ENCODE measurements at regions not wholly inside any gene's neighbourhood (a gene's known extent, or its start where the extent isn't known, plus 50 kb on each side); places are given as distances from the start of the nearest gene placed in this dataset.

DNA sequence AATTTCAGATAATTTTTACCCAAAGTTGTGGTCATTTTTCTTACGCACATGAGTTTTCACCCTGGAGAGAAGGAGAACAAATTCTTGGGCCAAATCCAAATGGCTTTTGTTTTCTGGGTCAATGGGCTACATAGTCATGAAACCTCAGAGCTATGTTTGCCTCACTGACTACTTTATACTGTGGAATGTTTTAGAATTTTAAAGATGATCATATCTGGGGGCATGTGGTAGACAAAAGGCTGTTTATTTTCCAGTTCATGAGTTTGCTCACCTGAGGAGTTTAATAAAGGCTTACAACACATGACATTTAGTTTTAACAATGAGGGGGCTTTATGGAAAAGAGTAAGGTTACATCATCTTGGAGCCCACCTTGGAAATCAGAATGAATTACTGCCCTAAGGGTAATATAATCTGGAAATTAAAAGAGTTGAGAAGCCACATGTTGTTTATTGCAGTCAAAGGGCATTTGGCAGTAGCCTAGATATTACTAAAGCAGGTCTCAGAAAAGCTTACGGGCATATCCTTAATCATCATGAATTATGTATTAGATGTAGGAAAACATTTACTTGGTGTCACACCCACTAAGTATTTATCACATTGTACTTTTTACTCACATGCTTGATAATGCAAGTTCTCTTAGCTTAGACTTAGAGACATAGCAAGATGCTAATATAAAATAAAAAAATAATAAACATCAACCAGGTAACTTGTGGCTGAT lies 466.1 kb downstream of the EDEM1 start:
- TF ChIP-seq, protein P1, sequence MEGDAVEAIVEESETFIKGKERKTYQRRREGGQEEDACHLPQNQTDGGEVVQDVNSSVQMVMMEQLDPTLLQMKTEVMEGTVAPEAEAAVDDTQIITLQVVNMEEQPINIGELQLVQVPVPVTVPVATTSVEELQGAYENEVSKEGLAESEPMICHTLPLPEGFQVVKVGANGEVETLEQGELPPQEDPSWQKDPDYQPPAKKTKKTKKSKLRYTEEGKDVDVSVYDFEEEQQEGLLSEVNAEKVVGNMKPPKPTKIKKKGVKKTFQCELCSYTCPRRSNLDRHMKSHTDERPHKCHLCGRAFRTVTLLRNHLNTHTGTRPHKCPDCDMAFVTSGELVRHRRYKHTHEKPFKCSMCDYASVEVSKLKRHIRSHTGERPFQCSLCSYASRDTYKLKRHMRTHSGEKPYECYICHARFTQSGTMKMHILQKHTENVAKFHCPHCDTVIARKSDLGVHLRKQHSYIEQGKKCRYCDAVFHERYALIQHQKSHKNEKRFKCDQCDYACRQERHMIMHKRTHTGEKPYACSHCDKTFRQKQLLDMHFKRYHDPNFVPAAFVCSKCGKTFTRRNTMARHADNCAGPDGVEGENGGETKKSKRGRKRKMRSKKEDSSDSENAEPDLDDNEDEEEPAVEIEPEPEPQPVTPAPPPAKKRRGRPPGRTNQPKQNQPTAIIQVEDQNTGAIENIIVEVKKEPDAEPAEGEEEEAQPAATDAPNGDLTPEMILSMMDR (IDR thresholded peaks at IDR 0.05): no peak
- no peak for TF ChIP-seq POLR2A (IDR thresholded peaks at IDR 0.05)
